ENCODE measurements at regions not wholly inside any gene's neighbourhood (a gene's known extent, or its start where the extent isn't known, plus 50 kb on each side); places are given as distances from the start of the nearest gene placed in this dataset.

DNA sequence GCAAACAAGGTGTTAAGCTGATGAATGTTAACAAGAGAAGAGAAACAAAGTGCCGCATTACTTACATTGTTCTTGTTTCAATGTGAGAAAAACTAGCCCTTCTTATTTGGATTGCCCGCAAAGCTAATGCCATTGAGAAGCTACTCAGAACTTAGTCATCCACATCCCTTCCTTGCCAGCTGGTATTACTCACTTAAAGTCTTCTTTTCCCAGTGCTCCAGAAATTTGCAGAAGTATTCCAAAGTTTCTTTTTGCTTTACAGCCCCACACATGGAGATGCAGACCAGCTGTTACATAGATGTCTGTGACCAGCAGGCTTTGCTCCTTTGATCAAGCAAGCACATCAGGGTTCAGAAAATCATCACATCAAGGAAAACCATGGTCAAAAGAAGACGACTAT, 529.0 kb downstream of the TBC1D32 start:
- Histone ChIP-seq H3K4me3 (no peak overlapping the region), H3K27ac (no peak overlapping the region), H3K9me3 (no peaks in the 10 kb centered on the region), H3K27me3 (no peaks in the 10 kb centered on the region), H3K36me3 (no peaks in the 10 kb centered on the region), H3K4me1 (no peaks in the 10 kb centered on the region)
- TF ChIP-seq, protein P1, sequence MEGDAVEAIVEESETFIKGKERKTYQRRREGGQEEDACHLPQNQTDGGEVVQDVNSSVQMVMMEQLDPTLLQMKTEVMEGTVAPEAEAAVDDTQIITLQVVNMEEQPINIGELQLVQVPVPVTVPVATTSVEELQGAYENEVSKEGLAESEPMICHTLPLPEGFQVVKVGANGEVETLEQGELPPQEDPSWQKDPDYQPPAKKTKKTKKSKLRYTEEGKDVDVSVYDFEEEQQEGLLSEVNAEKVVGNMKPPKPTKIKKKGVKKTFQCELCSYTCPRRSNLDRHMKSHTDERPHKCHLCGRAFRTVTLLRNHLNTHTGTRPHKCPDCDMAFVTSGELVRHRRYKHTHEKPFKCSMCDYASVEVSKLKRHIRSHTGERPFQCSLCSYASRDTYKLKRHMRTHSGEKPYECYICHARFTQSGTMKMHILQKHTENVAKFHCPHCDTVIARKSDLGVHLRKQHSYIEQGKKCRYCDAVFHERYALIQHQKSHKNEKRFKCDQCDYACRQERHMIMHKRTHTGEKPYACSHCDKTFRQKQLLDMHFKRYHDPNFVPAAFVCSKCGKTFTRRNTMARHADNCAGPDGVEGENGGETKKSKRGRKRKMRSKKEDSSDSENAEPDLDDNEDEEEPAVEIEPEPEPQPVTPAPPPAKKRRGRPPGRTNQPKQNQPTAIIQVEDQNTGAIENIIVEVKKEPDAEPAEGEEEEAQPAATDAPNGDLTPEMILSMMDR (IDR thresholded peaks at IDR 0.05), result no peak
- TF ChIP-seq POLR2A (IDR thresholded peaks at IDR 0.05), result no peak
- no peak for DNase-seq

DNA sequence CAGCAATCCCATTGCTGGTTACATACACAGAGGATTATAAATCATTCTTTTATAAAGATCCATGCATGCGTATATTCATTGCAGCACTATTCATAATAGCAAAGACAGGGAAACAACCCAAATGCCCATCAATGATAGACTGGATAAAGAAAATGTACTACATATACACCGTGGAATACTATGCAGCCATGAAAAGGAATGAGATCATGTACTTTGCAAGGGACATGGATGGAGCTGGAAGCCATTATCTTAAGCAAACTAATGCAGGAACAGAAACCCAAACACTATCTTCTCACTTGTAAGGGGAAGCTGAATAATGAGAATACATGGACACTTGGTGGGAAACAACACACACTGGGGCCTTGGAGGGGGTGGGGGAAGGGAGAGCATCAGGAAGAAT, 529.7 kb downstream of the TBC1D32 start:
- Histone ChIP-seq H3K4me1 (no peaks in the 10 kb centered on the region), H3K9me3 (no peaks in the 10 kb centered on the region), H3K27me3 (no peaks in the 10 kb centered on the region), H3K36me3 (no peaks in the 10 kb centered on the region), H3K27ac (no peak overlapping the region), H3K4me3 (no peak overlapping the region)
- DNase-seq, result no peak
- no peak for TF ChIP-seq POLR2A (IDR thresholded peaks at IDR 0.05)
- TF ChIP-seq, protein P1 (IDR thresholded peaks at IDR 0.05), result no peak

GRCh38 chr6:120786682-120787081, 547.6 kb downstream of the TBC1D32 start:
- TF ChIP-seq, protein P1 (IDR thresholded peaks at IDR 0.05), result no peak
- no peak for TF ChIP-seq POLR2A (IDR thresholded peaks at IDR 0.05)
- Histone ChIP-seq H3K36me3 (no peaks in the 10 kb centered on the region), H3K27me3 (no peaks in the 10 kb centered on the region), H3K27ac (no peak overlapping the region), H3K9me3 (no peaks in the 10 kb centered on the region), H3K4me1 (no peaks in the 10 kb centered on the region), H3K4me3 (no peak overlapping the region)
- DNase-seq, result no peak

DNA sequence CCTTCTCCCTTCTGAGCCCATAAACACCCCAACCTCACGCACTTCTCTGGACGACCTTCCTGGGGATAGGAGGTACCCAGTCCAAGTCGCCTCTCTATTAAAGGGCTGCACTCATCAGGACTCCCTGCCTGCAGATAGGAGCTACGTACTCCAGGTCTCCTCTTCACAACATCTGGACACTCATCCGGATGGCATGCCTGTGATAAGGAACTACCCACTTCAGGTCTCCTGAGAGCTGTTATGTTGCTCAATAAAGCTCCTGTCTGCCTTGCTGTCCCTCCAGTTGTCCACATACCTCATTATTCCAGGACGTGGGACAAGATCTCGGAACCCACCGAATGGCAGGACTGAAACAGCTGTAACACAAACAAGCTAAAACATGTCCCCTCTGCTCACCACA, 548.0 kb downstream of the TBC1D32 start:
- Histone ChIP-seq H3K4me3 (no peak overlapping the region), H3K27me3 (no peaks in the 10 kb centered on the region), H3K4me1 (no peaks in the 10 kb centered on the region), H3K27ac (no peak overlapping the region), H3K36me3 (no peaks in the 10 kb centered on the region), H3K9me3 (no peaks in the 10 kb centered on the region)
- TF ChIP-seq POLR2A (IDR thresholded peaks at IDR 0.05), result no peak
- TF ChIP-seq, protein P1 (IDR thresholded peaks at IDR 0.05), result no peak
- no peak for DNase-seq

DNA sequence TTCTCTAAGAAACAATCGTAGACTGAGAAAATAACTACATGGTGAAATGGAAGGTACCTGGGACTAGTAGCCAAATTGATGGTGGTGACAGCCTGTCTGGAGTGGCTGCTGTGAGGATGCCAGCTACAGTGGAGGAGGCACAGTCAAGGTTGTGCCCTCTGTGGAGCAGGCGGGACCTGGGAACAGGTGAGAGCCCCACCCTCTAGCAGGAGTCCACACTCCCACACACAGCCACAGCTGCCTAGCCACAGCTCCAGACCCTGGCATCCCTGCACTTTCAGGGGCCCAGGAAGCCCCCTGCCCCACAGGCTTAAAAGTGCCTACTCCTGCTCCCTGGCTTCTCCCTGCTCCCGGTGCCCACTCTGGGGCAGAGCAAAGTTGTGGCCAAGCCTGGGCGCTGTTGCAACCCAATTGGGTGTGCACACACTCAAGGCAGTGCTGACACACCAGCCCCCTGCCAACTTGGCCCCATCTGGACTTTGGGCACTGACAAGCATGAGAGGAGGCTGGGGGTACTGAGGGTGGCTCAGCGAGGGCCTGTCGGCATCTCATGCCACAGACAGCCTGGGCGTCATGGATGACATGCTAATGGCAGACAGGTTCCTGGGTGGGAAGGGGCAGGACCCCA, 548.7 kb downstream of the TBC1D32 start:
- no peaks in the 10 kb centered on the region for H3K27me3 ChIP-seq
- no peak overlapping the region for H3K4me3 ChIP-seq
- no peaks in the 10 kb centered on the region for H3K4me1 ChIP-seq
- no peaks in the 10 kb centered on the region for H3K9me3 ChIP-seq
- no peak overlapping the region for H3K27ac ChIP-seq
- H3K36me3 ChIP-seq, result no peaks in the 10 kb centered on the region
- no peak for DNase-seq
- TF ChIP-seq POLR2A (IDR thresholded peaks at IDR 0.05), result no peak
- TF ChIP-seq, protein P1 (IDR thresholded peaks at IDR 0.05), result no peak

DNA sequence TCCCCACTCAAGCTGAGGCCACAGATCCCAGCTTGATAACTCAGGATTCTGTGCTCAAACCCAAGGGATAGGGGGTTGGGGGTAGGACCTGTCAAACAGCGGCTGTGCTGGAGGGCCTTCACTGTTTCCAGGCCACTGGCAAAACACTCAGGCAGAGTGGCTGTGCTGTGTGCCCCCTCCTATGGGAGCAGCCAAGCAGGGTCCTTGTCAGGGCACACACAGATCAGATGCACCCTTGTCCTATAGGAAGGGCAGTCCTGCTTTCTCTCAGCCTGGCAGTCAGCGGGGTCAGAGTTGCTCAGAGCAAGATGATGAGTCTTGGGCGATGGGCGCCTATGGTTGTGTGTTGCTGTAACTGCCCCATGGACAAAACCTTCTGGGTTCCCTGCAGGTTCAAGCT, 554.8 kb downstream of the TBC1D32 start:
- Histone ChIP-seq H3K4me3 (no peak overlapping the region), H3K27ac (no peak overlapping the region), H3K9me3 (no peaks in the 10 kb centered on the region), H3K36me3 (no peaks in the 10 kb centered on the region), H3K4me1 (no peaks in the 10 kb centered on the region), H3K27me3 (no peaks in the 10 kb centered on the region)
- no peak for DNase-seq
- TF ChIP-seq, protein P1 (IDR thresholded peaks at IDR 0.05), result no peak
- no peak for TF ChIP-seq POLR2A (IDR thresholded peaks at IDR 0.05)

Measured in Peyer's patch (tissue), 4 donors.